Liver (tissue), 8 donors: ENCODE measurements at regions not wholly inside any gene's neighbourhood (a gene's known extent, or its start where the extent isn't known, plus 50 kb on each side); places are given as distances from the start of the nearest gene placed in this dataset.

ENCODE experiments used
- DNase-seq: peaks from one replicate; pipeline ENCODE4 v3.0.0-alpha.2; 2017; ENCODE audit warnings: low spot score
- H3K27ac ChIP-seq, 2 donors: one replicate each; pipeline ENCODE4 v1.7.0; 2013; ENCODE audit warnings: inconsistent platforms in 2 of 2, low read length in 2 of 2, control low read depth in 1 of 2, low read depth in 1 of 2, mild to moderate bottlenecking in 1 of 2
- H3K27me3 ChIP-seq, 4 donors: one replicate each; pipeline versions ENCODE4 v1.6.1 to v1.7.0; 2013; ENCODE audit warnings: low read length in 3 of 4, inconsistent platforms in 1 of 4, mild to moderate bottlenecking in 1 of 4, moderate library complexity in 1 of 4; ENCODE audit not compliant: control insufficient read depth in 4 of 4, insufficient read depth in 4 of 4
- H3K36me3 ChIP-seq, 4 donors: one replicate each; pipeline versions ENCODE4 v1.6.1 to v1.7.0; 2013; ENCODE audit warnings: low read length in 3 of 4, mild to moderate bottlenecking in 3 of 4, low read depth in 1 of 4, moderate library complexity in 1 of 4; ENCODE audit not compliant: control insufficient read depth in 4 of 4, insufficient read depth in 3 of 4
- H3K4me1 ChIP-seq, 4 donors: one replicate each; pipeline versions ENCODE4 v1.6.1 to v1.7.0; 2013; ENCODE audit warnings: low read length in 3 of 4, mild to moderate bottlenecking in 3 of 4, moderate library complexity in 1 of 4; ENCODE audit not compliant: control insufficient read depth in 4 of 4, insufficient read depth in 4 of 4
- H3K4me3 ChIP-seq, 3 donors: one replicate each; pipeline versions ENCODE4 v1.6.1 to v1.7.0; 2013; ENCODE audit warnings: low read length in 3 of 3, control low read depth in 1 of 3, low read depth in 1 of 3, mild to moderate bottlenecking in 1 of 3
- H3K9ac ChIP-seq, 2 donors: one replicate each; pipeline ENCODE4 v1.7.0; 2013; ENCODE audit warnings: low read length in 2 of 2, mild to moderate bottlenecking in 2 of 2, moderate library complexity in 2 of 2, control low read depth in 1 of 2, low read depth in 1 of 2
- H3K9me3 ChIP-seq, 4 donors: one replicate each; pipeline versions ENCODE4 v1.6.1 to v1.7.0; 2013; ENCODE audit warnings: low read length in 3 of 4; ENCODE audit not compliant: control insufficient read depth in 4 of 4
- EGR1 ChIP-seq, 2 donors: IDR thresholded peaks; 2 replicates each; pipeline ENCODE4 v1.6.1; 2016 to 2018; ENCODE audit warnings: antibody characterized with exemption in 2 of 2, low read depth in 2 of 2
- FOXA1 ChIP-seq: IDR thresholded peaks from 2 replicates; pipeline ENCODE4 v1.6.1; 2016; ENCODE audit warnings: antibody characterized with exemption
- GABPA ChIP-seq, 2 donors: IDR thresholded peaks in 1 of 2; conservative IDR thresholded peaks in 1 of 2; 2 replicates each; pipeline ENCODE4 v1.6.1; 2016; ENCODE audit warnings: antibody characterized with exemption in 2 of 2, mild to moderate bottlenecking in 1 of 2, moderate library complexity in 1 of 2
- HNF4A ChIP-seq, 2 donors: conservative IDR thresholded peaks; 2 replicates each; pipeline ENCODE4 v1.6.1; 2016; ENCODE audit warnings: antibody characterized with exemption in 2 of 2, mild to moderate bottlenecking in 2 of 2
- HNF4G ChIP-seq: IDR thresholded peaks from 2 replicates; pipeline ENCODE4 v1.6.1; 2016; ENCODE audit warnings: antibody characterized with exemption
- NR2F2 ChIP-seq: IDR thresholded peaks from 2 replicates; pipeline ENCODE4 v1.6.1; 2016; ENCODE audit warnings: antibody characterized with exemption
- RAD21 ChIP-seq, 2 donors: IDR thresholded peaks; 2 replicates each; pipeline ENCODE4 v1.6.1; 2016; ENCODE audit warnings: antibody characterized with exemption in 2 of 2, mild to moderate bottlenecking in 2 of 2
- RXRA ChIP-seq, 2 donors: IDR thresholded peaks; 2 replicates each; pipeline ENCODE4 v1.6.1; 2017 to 2018; ENCODE audit warnings: antibody characterized with exemption in 2 of 2, mild to moderate bottlenecking in 1 of 2
- SP1 ChIP-seq: IDR thresholded peaks from 2 replicates; pipeline ENCODE4 v1.6.1; 2018; ENCODE audit warnings: antibody characterized with exemption, mild to moderate bottlenecking
- YY1 ChIP-seq: IDR thresholded peaks from 2 replicates; pipeline ENCODE4 v1.6.1; 2016; ENCODE audit warnings: antibody characterized with exemption, mild to moderate bottlenecking
- WGBS: extraction: QIAGEN DNeasy Blood & Tissue Kit; methylation state at CpG from one replicate; pipeline ENCODE4 v1.1.7; 2013; 5-methylcytosine and 5-hydroxymethylcytosine counted together
- TF ChIP-seq, protein P1 (sequence below): fragments of 150-350 bp; IDR thresholded peaks from 2 replicates; pipeline ENCODE4 v1.5.1; 2017; ENCODE audit warnings: improper control_type of control experiment, low read depth, low read length; ENCODE audit not compliant: missing input control
- TF ChIP-seq, protein P2 (sequence below): IDR thresholded peaks from 2 replicates; pipeline ENCODE4 v1.6.1; 2016; ENCODE audit warnings: antibody characterized with exemption
- TF ChIP-seq, protein P3 (sequence below): IDR thresholded peaks from 2 replicates; pipeline ENCODE4 v1.6.1; 2016; ENCODE audit warnings: antibody characterized with exemption
- TF ChIP-seq, protein P4 (sequence below): IDR thresholded peaks from 2 replicates; pipeline ENCODE4 v1.6.1; 2016; ENCODE audit warnings: antibody characterized with exemption, mild to moderate bottlenecking
- donor health status: healthy.
- donor health status: healthy.
- donor health status: healthy.
- donor health status: healthy.
- donor health status: healthy.

DNA sequence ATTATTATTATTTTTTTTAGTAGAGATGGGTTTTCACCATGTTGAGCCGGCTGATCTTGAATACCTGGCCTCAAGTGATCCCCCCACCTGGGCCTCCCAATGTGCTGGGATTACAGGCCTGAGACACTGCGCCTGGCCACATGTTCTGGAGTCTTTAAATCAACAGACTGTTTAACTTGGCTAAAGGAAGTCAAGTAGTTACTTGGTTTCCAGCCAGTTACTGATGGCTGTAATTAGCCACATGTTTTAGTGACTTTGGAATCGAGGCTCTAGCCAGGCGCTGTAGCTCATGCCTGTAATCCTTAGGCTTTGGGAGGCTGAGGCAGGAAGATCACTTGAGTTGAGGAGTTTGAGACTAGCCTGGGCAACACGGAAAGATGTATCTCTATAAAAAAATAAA, 699.2 kb upstream of the RBFOX1 start:
- DNase-seq = no peak
- 65% methylated on average over 5 of the region's 5 CpGs for WGBS
- H3K9ac ChIP-seq = no peak overlapping the region
- no peak overlapping the region for H3K4me3 ChIP-seq
- H3K36me3 ChIP-seq = no peaks in the 10 kb centered on the region
- H3K27ac ChIP-seq = no peak overlapping the region
- TF ChIP-seq RAD21 (IDR thresholded peaks at IDR 0.05) (no peak), HNF4A (conservative IDR thresholded peaks at IDR 0.05) (no peak)
- H3K27me3 ChIP-seq = no peaks in the 10 kb centered on the region
- no peaks in the 10 kb centered on the region for H3K4me1 ChIP-seq
- no peaks in the 10 kb centered on the region for H3K9me3 ChIP-seq

DNA sequence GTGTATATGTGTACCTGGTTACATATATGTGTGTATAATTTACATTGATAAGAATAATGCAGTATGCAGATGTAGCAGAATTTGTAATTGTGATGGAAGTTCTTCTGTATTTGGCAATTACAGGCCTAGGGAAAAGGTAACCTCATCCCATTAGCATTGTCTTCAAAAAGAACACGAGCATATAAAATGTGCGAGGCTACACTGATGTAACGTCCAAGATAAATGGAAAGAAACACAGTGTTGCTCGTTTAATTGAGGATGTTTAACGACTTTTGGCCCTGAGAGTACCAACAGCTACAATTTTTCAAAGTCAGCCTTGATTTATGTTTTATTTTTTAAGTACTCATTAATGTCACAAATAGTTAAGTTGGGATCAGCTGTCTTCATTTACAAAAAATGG, 703.5 kb upstream of the RBFOX1 start:
- DNase-seq = no peak

DNA sequence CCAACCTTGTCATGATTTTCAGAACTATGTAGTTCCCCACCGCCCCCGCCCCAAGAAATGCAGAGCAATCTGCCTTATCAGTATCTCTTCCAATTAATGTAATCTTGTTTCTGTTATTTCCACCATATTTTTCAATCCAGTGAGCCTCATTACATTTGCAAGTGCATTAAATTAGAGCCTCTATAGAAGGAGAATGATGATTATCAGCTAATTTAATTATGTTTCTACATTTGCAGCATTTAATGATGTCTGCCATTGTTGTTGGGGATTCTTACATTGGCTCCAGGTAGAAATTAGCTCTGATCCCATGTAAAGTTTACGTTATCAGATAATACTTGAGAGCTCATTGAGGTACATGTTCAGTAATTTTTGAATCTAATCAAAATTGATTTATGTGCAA, 707.0 kb upstream of the RBFOX1 start:
- Histone ChIP-seq H3K27ac (no peak overlapping the region), H3K9me3 (peaks cover 0 to 3% (median 1%) of the 10 kb centered on the region in 4 donors), H3K27me3 (peaks cover 0 to 2% (median 0%) of the 10 kb centered on the region in 4 donors), H3K9ac (no peak overlapping the region), H3K36me3 (no peaks in the 10 kb centered on the region), H3K4me1 (no peaks in the 10 kb centered on the region), H3K4me3 (no peak overlapping the region)
- TF ChIP-seq YY1 (no peak), RXRA (IDR thresholded peaks at IDR 0.05) (no peak), FOXA1 (no peak), HNF4A (conservative IDR thresholded peaks at IDR 0.05) (no peak), RAD21 (IDR thresholded peaks at IDR 0.05) (no peak), GABPA (IDR thresholded peaks at IDR 0.05 in 1 of 2, conservative IDR thresholded peaks at IDR 0.05 in 1 of 2) (no peak), NR2F2 (no peak), HNF4G (no peak), EGR1 (IDR thresholded peaks at IDR 0.05; ENCODE audit: low read depth in 2 of 2) (no peak)
- TF ChIP-seq, protein P1, sequence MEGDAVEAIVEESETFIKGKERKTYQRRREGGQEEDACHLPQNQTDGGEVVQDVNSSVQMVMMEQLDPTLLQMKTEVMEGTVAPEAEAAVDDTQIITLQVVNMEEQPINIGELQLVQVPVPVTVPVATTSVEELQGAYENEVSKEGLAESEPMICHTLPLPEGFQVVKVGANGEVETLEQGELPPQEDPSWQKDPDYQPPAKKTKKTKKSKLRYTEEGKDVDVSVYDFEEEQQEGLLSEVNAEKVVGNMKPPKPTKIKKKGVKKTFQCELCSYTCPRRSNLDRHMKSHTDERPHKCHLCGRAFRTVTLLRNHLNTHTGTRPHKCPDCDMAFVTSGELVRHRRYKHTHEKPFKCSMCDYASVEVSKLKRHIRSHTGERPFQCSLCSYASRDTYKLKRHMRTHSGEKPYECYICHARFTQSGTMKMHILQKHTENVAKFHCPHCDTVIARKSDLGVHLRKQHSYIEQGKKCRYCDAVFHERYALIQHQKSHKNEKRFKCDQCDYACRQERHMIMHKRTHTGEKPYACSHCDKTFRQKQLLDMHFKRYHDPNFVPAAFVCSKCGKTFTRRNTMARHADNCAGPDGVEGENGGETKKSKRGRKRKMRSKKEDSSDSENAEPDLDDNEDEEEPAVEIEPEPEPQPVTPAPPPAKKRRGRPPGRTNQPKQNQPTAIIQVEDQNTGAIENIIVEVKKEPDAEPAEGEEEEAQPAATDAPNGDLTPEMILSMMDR = no peak
- TF ChIP-seq, protein P2, sequence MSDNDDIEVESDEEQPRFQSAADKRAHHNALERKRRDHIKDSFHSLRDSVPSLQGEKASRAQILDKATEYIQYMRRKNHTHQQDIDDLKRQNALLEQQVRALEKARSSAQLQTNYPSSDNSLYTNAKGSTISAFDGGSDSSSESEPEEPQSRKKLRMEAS = no peak
- TF ChIP-seq, protein P3, sequence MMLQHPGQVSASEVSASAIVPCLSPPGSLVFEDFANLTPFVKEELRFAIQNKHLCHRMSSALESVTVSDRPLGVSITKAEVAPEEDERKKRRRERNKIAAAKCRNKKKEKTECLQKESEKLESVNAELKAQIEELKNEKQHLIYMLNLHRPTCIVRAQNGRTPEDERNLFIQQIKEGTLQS = no peak
- no peak for DNase-seq
- 68% methylated on average over 3 of the region's 3 CpGs for WGBS

More for the DNA sequence above, 703.5 kb upstream of the RBFOX1 start:
- no peak overlapping the region for H3K27ac ChIP-seq
- no peaks in the 10 kb centered on the region for H3K4me1 ChIP-seq
- WGBS = 59% methylated on average over 5 of the region's 5 CpGs
- peaks cover 0 to 2% (median 0%) of the 10 kb centered on the region in 4 donors for H3K27me3 ChIP-seq
- no peak overlapping the region for H3K9ac ChIP-seq
- H3K36me3 ChIP-seq = no peaks in the 10 kb centered on the region
- no peaks in the 10 kb centered on the region for H3K9me3 ChIP-seq
- no peak overlapping the region for H3K4me3 ChIP-seq
- TF ChIP-seq, protein P4, sequence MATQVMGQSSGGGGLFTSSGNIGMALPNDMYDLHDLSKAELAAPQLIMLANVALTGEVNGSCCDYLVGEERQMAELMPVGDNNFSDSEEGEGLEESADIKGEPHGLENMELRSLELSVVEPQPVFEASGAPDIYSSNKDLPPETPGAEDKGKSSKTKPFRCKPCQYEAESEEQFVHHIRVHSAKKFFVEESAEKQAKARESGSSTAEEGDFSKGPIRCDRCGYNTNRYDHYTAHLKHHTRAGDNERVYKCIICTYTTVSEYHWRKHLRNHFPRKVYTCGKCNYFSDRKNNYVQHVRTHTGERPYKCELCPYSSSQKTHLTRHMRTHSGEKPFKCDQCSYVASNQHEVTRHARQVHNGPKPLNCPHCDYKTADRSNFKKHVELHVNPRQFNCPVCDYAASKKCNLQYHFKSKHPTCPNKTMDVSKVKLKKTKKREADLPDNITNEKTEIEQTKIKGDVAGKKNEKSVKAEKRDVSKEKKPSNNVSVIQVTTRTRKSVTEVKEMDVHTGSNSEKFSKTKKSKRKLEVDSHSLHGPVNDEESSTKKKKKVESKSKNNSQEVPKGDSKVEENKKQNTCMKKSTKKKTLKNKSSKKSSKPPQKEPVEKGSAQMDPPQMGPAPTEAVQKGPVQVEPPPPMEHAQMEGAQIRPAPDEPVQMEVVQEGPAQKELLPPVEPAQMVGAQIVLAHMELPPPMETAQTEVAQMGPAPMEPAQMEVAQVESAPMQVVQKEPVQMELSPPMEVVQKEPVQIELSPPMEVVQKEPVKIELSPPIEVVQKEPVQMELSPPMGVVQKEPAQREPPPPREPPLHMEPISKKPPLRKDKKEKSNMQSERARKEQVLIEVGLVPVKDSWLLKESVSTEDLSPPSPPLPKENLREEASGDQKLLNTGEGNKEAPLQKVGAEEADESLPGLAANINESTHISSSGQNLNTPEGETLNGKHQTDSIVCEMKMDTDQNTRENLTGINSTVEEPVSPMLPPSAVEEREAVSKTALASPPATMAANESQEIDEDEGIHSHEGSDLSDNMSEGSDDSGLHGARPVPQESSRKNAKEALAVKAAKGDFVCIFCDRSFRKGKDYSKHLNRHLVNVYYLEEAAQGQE = no peak
- no peak for TF ChIP-seq SP1
- no peak for TF ChIP-seq HNF4A (conservative IDR thresholded peaks at IDR 0.05)
- TF ChIP-seq, protein P3 = no peak
- no peak for TF ChIP-seq RAD21 (IDR thresholded peaks at IDR 0.05)
